ENCODE measurements at regions not wholly inside any gene's neighbourhood (a gene's known extent, or its start where the extent isn't known, plus 50 kb on each side); places are given as distances from the start of the nearest gene placed in this dataset.

DNA sequence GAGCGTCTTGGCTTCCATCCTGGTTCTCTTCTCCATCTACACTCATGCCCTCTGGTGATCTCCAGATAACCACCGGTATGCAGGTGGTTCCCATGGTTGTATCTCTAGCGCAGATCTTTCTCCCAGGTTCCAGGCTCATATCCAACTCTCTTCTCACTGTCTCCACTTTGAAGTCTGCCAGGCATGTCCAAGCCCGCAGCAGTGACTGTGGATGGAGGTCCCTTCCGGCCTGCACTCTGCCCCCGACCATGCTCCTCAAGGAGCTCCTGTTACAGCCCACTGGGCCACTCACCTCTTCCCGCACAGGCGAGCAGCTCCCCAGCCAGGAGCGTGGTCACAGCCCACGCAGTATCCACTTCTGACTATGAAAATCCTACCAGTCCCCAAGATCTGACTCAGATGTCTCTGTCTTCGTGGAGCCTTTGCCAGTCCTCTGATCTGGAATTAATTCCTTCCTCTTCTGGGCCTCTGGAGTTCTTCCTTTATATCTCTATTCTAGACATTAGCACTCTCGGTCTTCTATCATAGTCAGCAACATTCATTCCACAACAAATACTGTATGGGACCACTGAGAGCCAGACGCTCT is 100.2 kb downstream of the TEX26 start:
- Histone ChIP-seq H3K9me3 (ENCODE audit: insufficient read depth, low read depth, low read length) (no peaks in the 10 kb centered on the region), H3K27me3 (ENCODE audit: insufficient read depth, low read length) (peaks cover 11% of the 10 kb centered on the region), H3K36me3 (ENCODE audit: insufficient read depth, low read length) (no peaks in the 10 kb centered on the region), H3K4me1 (ENCODE audit: insufficient read depth, low read length) (no peaks in the 10 kb centered on the region), H4K20me1 (ENCODE audit: insufficient read depth, low read length) (no peaks in the 10 kb centered on the region), H3K79me2 (ENCODE audit: insufficient read depth, low read length) (no peaks in the 10 kb centered on the region), H2AFZ (ENCODE audit: low read depth, low read length) (no peak overlapping the region), H3K4me2 (ENCODE audit: low read length) (no peak overlapping the region), H3K4me3 (ENCODE audit: insufficient read depth, low read depth, low read length) (no peak overlapping the region), H3K27ac (ENCODE audit: low read depth, low read length) (no peak overlapping the region), H3K9ac (ENCODE audit: low read length) (no peak overlapping the region)
- peaks cover 65% of the 10 kb centered on the region for H3K27me3 Mint-ChIP-seq (ENCODE audit: low read depth, unreplicated experiment)
- no peak overlapping the region for H3K27ac Mint-ChIP-seq (ENCODE audit: unreplicated experiment)
- no peak for FAIRE-seq
- peaks cover 16% of the 10 kb centered on the region for H3K9me3 Mint-ChIP-seq (ENCODE audit: unreplicated experiment)
- H3K4me3 Mint-ChIP-seq (ENCODE audit: unreplicated experiment), result no peak overlapping the region
- H3K4me1 Mint-ChIP-seq (ENCODE audit: low read depth, unreplicated experiment), result peaks cover 5% of the 10 kb centered on the region
- DNase-seq (ENCODE audit: low read depth), result peak; percentile 63
- TF ChIP-seq, protein P1, sequence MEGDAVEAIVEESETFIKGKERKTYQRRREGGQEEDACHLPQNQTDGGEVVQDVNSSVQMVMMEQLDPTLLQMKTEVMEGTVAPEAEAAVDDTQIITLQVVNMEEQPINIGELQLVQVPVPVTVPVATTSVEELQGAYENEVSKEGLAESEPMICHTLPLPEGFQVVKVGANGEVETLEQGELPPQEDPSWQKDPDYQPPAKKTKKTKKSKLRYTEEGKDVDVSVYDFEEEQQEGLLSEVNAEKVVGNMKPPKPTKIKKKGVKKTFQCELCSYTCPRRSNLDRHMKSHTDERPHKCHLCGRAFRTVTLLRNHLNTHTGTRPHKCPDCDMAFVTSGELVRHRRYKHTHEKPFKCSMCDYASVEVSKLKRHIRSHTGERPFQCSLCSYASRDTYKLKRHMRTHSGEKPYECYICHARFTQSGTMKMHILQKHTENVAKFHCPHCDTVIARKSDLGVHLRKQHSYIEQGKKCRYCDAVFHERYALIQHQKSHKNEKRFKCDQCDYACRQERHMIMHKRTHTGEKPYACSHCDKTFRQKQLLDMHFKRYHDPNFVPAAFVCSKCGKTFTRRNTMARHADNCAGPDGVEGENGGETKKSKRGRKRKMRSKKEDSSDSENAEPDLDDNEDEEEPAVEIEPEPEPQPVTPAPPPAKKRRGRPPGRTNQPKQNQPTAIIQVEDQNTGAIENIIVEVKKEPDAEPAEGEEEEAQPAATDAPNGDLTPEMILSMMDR (IDR thresholded peaks at IDR 0.05; ENCODE audit: insufficient read depth, low read depth, low read length), result no peak
- TF ChIP-seq EZH2 (IDR thresholded peaks at IDR 0.05; ENCODE audit: insufficient read depth, low read length), result no peak
- no peaks in the 10 kb centered on the region for H3K36me3 Mint-ChIP-seq (ENCODE audit: low read depth, unreplicated experiment)

DNA sequence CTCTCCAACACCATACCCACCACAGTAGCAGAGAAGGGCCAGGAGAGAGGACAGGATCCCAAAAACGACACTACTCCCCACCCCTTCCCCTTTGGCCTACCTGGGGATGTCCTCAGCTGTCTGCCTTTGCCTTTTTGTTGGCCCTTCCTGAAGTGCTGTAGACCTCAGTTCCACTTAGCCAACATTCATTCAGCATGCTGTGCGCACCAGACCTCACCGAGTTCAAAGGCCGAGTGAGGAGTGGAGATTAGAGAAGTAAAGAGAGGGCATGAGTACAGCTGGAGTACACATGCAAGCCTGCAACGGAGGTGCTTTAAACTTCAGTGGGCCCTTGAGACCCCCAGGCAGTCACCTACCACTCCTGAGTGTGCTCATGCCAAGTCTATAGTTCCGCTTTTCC is 99.0 kb downstream of the TEX26 start:
- Mint-ChIP-seq H3K4me3 (ENCODE audit: unreplicated experiment) (no peak overlapping the region), H3K27ac (ENCODE audit: unreplicated experiment) (no peak overlapping the region), H3K36me3 (ENCODE audit: low read depth, unreplicated experiment) (no peaks in the 10 kb centered on the region), H3K27me3 (ENCODE audit: low read depth, unreplicated experiment) (peaks cover 63% of the 10 kb centered on the region), H3K9me3 (ENCODE audit: unreplicated experiment) (peaks cover 15% of the 10 kb centered on the region), H3K4me1 (ENCODE audit: low read depth, unreplicated experiment) (peaks cover 4% of the 10 kb centered on the region)
- Histone ChIP-seq H3K27me3 (ENCODE audit: insufficient read depth, low read length) (peaks cover 11% of the 10 kb centered on the region), H3K9me3 (ENCODE audit: insufficient read depth, low read depth, low read length) (no peaks in the 10 kb centered on the region), H3K79me2 (ENCODE audit: insufficient read depth, low read length) (no peaks in the 10 kb centered on the region), H3K36me3 (ENCODE audit: insufficient read depth, low read length) (no peaks in the 10 kb centered on the region), H3K9ac (ENCODE audit: low read length) (no peak overlapping the region), H2AFZ (ENCODE audit: low read depth, low read length) (no peak overlapping the region), H3K4me1 (ENCODE audit: insufficient read depth, low read length) (no peaks in the 10 kb centered on the region), H3K4me2 (ENCODE audit: low read length) (no peak overlapping the region), H3K4me3 (ENCODE audit: insufficient read depth, low read depth, low read length) (no peak overlapping the region), H3K27ac (ENCODE audit: low read depth, low read length) (no peak overlapping the region), H4K20me1 (ENCODE audit: insufficient read depth, low read length) (no peaks in the 10 kb centered on the region)
- no peak for TF ChIP-seq EZH2 (IDR thresholded peaks at IDR 0.05; ENCODE audit: insufficient read depth, low read length)
- TF ChIP-seq, protein P1 (IDR thresholded peaks at IDR 0.05; ENCODE audit: insufficient read depth, low read depth, low read length), result no peak
- no peak for FAIRE-seq
- no peak for DNase-seq (ENCODE audit: low read depth)

DNA sequence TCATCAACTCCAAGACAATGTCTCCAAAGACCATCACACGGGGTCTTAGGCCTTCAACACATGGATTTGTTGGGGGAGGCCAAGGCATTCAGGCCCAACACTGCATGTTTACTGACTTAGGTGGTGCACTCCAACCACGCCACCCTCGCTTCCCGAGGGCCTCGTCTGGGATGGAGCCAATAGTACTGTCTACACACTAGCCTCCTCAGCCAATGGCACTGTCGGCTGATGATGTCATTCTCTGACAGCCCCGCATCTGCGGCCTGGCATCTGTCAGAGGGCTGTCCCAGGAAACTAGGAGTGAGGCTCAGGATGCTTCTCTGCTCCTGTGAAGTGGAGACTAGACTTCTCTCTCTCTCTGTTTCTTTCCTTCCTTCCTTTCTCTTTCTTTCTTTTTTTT is 96.6 kb downstream of the TEX26 start:
- H3K27me3 ChIP-seq (ENCODE audit: insufficient read depth, low read length), result peaks cover 3% of the 10 kb centered on the region
- H3K9me3 ChIP-seq (ENCODE audit: insufficient read depth, low read depth, low read length), result no peaks in the 10 kb centered on the region
- H2AFZ ChIP-seq (ENCODE audit: low read depth, low read length), result no peak overlapping the region
- no peak overlapping the region for H3K4me3 ChIP-seq (ENCODE audit: insufficient read depth, low read depth, low read length)
- Mint-ChIP-seq H3K4me3 (ENCODE audit: unreplicated experiment) (peak overlapping the region; percentile 63), H3K27me3 (ENCODE audit: low read depth, unreplicated experiment) (peaks cover 43% of the 10 kb centered on the region), H3K27ac (ENCODE audit: unreplicated experiment) (no peak overlapping the region), H3K9me3 (ENCODE audit: unreplicated experiment) (peaks cover 9% of the 10 kb centered on the region), H3K4me1 (ENCODE audit: low read depth, unreplicated experiment) (peaks cover 4% of the 10 kb centered on the region), H3K36me3 (ENCODE audit: low read depth, unreplicated experiment) (no peaks in the 10 kb centered on the region)
- no peak for FAIRE-seq
- no peaks in the 10 kb centered on the region for H3K4me1 ChIP-seq (ENCODE audit: insufficient read depth, low read length)
- no peaks in the 10 kb centered on the region for H3K79me2 ChIP-seq (ENCODE audit: insufficient read depth, low read length)
- H3K36me3 ChIP-seq (ENCODE audit: insufficient read depth, low read length), result no peaks in the 10 kb centered on the region
- H3K4me2 ChIP-seq (ENCODE audit: low read length), result no peak overlapping the region
- no peak for DNase-seq (ENCODE audit: low read depth)
- TF ChIP-seq EZH2 (IDR thresholded peaks at IDR 0.05; ENCODE audit: insufficient read depth, low read length), result no peak
- TF ChIP-seq, protein P1 (IDR thresholded peaks at IDR 0.05; ENCODE audit: insufficient read depth, low read depth, low read length), result no peak
- no peak overlapping the region for H3K9ac ChIP-seq (ENCODE audit: low read length)
- no peaks in the 10 kb centered on the region for H4K20me1 ChIP-seq (ENCODE audit: insufficient read depth, low read length)
- H3K27ac ChIP-seq (ENCODE audit: low read depth, low read length), result no peak overlapping the region

All from astrocyte (in vitro differentiated cells and primary cell).